IMR-90 (cell line): ENCODE measurements at regions not wholly inside any gene's neighbourhood (a gene's known extent, or its start where the extent isn't known, plus 50 kb on each side); places are given as distances from the start of the nearest gene placed in this dataset.

Experiments
- CEBPB ChIP-seq: IDR thresholded peaks from 2 replicates; pipeline ENCODE4 v1.6.1; 2012; ENCODE audit warnings: low read depth, low read length, improper control_type of control experiment
- CTCF ChIP-seq: conservative IDR thresholded peaks from 2 replicates; pipeline ENCODE4 v1.5.1; 2012; ENCODE audit warnings: mild to moderate bottlenecking, low read depth, low read length, improper control_type of control experiment
- USF2 ChIP-seq: fragments of 150-350 bp; IDR thresholded peaks from 2 replicates; pipeline ENCODE4 v1.6.1; 2017; ENCODE audit warnings: mild to moderate bottlenecking, antibody characterized with exemption, low read length, low read depth

DNA sequence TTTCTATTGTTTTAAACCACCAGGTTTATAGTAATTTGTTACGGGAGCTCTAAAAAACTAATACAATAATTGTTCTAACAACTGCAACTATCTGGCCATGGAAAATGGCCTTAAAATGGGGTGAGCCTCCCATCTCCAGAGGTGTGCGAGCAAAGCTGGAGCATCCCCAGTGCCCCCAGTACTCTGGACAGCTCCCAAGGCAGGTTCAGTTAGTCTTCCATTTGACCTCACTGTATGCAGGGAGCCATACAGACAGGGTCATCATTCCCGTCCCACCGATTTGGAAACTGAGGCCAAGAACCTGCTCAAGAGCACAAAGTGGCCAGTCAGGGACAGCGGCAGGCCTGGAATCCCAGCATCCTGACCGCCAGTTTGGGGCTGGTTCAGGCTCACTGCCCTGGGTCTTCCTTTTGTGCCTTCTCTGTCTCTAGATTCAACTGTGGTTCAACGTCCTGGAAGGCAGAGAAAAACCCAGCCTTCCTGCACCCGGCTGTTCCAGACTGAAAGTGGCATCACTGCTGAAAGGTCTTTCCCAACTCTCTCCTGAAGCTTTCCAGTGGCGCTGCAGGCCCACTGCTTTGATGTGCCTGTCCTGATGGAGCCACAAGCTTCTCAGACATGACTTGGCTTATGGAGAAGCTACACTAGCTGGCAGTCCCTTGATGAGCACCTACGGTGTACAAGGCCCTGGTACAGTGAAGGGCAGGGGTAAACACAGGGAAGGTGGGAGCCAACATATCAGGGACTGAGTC lies 76.6 kb upstream of the LINGO1 start:
- TF ChIP-seq CTCF (no peak), CEBPB (no peak), USF2 (no peak)
